ENCODE measurements at regions not wholly inside any gene's neighbourhood (a gene's known extent, or its start where the extent isn't known, plus 50 kb on each side); places are given as distances from the start of the nearest gene placed in this dataset.

DNA sequence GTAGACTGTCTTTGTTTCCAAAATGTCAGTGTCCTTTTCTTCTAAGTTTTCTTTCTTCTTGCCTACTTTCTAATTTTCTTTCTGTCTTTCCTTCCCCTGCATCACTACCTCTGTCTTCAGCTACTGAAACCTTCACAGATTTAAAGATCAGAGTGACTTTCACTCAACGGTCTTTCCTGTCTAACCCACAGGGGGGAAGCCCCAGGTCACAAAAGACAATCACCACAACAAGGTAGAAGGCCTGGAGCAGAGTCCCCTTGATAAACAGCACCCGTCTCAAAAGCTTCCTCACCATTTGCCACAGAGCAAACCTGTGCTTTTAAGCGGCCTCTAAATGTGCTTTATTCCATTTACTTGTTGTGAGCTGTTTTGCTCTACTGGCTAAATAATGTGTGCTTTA, 665.4 kb downstream of the BCL11A start:
- no peaks in the 10 kb centered on the region for H3K9me3 ChIP-seq (ENCODE audit: low read length)
- H3F3A ChIP-seq (ENCODE audit: insufficient read depth, low read length) = no peaks in the 10 kb centered on the region
- H2AFZ ChIP-seq (ENCODE audit: low read length) = no peak overlapping the region
- no peaks in the 10 kb centered on the region for H3K79me2 ChIP-seq (ENCODE audit: insufficient read depth, low read length)
- no peaks in the 10 kb centered on the region for H4K20me1 ChIP-seq (ENCODE audit: insufficient read depth, low read length)
- no peaks in the 10 kb centered on the region for H3K27me3 ChIP-seq (ENCODE audit: insufficient read depth, low read length)
- no peak overlapping the region for H3K4me3 ChIP-seq (ENCODE audit: low read depth, low read length, poor library complexity, severe bottlenecking)
- H3K9me2 ChIP-seq (ENCODE audit: low read depth, low read length) = no peaks in the 10 kb centered on the region
- H3K36me3 ChIP-seq (ENCODE audit: insufficient read depth, low read length) = no peaks in the 10 kb centered on the region
- H3K4me1 ChIP-seq (ENCODE audit: insufficient read depth, low read length, severe bottlenecking) = peaks cover 38% of the 10 kb centered on the region
- TF ChIP-seq, protein P1, sequence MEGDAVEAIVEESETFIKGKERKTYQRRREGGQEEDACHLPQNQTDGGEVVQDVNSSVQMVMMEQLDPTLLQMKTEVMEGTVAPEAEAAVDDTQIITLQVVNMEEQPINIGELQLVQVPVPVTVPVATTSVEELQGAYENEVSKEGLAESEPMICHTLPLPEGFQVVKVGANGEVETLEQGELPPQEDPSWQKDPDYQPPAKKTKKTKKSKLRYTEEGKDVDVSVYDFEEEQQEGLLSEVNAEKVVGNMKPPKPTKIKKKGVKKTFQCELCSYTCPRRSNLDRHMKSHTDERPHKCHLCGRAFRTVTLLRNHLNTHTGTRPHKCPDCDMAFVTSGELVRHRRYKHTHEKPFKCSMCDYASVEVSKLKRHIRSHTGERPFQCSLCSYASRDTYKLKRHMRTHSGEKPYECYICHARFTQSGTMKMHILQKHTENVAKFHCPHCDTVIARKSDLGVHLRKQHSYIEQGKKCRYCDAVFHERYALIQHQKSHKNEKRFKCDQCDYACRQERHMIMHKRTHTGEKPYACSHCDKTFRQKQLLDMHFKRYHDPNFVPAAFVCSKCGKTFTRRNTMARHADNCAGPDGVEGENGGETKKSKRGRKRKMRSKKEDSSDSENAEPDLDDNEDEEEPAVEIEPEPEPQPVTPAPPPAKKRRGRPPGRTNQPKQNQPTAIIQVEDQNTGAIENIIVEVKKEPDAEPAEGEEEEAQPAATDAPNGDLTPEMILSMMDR (IDR thresholded peaks at IDR 0.05; ENCODE audit: low read length) = peak; percentile 21; the same call in 1 of the 2 replicates
- TF ChIP-seq EZH2 (IDR thresholded peaks at IDR 0.05; ENCODE audit: borderline replicate concordance, low read length) = no peak
- peak overlapping the region; percentile 39; the same call in 1 of the 2 replicates for H3K4me2 ChIP-seq (ENCODE audit: low read length)
- peak overlapping the region; percentile 65 for H3K27ac ChIP-seq (ENCODE audit: low read depth, low read length, poor library complexity, severe bottlenecking)
- H3K9ac ChIP-seq (ENCODE audit: low read length) = no peak overlapping the region

DNA sequence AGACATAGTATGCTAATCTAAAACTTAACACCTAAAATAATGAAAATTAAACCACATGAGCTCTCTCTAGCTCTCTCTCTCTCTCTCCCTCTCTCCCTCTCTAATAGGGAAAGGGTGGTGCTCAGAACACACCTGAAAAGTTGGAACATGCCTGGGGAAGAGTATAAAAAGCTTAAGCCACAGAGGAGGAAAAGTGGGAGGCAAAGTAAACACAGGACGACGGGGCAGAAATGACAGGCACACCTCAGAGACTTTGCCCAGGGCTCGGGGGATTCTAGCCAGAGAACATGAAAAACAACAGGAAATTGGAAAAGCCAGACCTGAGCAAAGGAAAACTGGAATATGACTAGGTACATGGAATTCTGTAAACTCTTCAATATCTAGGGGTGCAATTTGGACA, 666.1 kb downstream of the BCL11A start:
- Histone ChIP-seq H4K20me1 (ENCODE audit: insufficient read depth, low read length) (no peaks in the 10 kb centered on the region), H3K27ac (ENCODE audit: low read depth, low read length, poor library complexity, severe bottlenecking) (peak overlapping the region; percentile 65), H3K79me2 (ENCODE audit: insufficient read depth, low read length) (no peaks in the 10 kb centered on the region), H3K27me3 (ENCODE audit: insufficient read depth, low read length) (no peaks in the 10 kb centered on the region), H3K9me3 (ENCODE audit: low read length) (no peaks in the 10 kb centered on the region), H3K4me3 (ENCODE audit: low read depth, low read length, poor library complexity, severe bottlenecking) (no peak overlapping the region), H2AFZ (ENCODE audit: low read length) (no peak overlapping the region), H3K4me1 (ENCODE audit: insufficient read depth, low read length, severe bottlenecking) (peaks cover 38% of the 10 kb centered on the region), H3K36me3 (ENCODE audit: insufficient read depth, low read length) (no peaks in the 10 kb centered on the region), H3K9me2 (ENCODE audit: low read depth, low read length) (no peaks in the 10 kb centered on the region), H3F3A (ENCODE audit: insufficient read depth, low read length) (no peaks in the 10 kb centered on the region), H3K9ac (ENCODE audit: low read length) (no peak overlapping the region; the same call in 1 of the 2 replicates), H3K4me2 (ENCODE audit: low read length) (no peak overlapping the region; the same call in 1 of the 2 replicates)
- TF ChIP-seq, protein P1 (IDR thresholded peaks at IDR 0.05; ENCODE audit: low read length) = no peak
- no peak for TF ChIP-seq EZH2 (IDR thresholded peaks at IDR 0.05; ENCODE audit: borderline replicate concordance, low read length)

DNA sequence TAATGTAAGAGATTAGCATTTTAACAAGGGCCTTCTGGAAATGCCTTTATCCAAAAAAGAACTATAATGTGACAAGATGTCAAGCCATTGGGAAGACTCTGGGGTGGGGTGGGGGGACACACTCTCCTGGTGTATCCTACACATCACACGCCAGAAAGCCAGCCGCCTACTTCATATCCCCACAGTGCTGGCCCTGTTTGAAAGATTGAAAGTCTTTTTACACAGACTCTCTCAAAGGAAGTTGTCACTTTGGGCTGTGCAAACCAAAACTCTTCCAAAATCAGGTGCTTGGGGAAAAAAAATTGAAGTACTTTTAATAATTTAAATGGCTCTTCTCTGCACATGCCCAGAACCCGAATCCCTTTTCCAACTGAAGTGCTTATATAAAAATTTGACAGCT, 666.7 kb downstream of the BCL11A start:
- no peaks in the 10 kb centered on the region for H3K36me3 ChIP-seq (ENCODE audit: insufficient read depth, low read length)
- H3K4me3 ChIP-seq (ENCODE audit: low read depth, low read length, poor library complexity, severe bottlenecking) = no peak overlapping the region
- H4K20me1 ChIP-seq (ENCODE audit: insufficient read depth, low read length) = no peaks in the 10 kb centered on the region
- H3K27me3 ChIP-seq (ENCODE audit: insufficient read depth, low read length) = no peaks in the 10 kb centered on the region
- no peaks in the 10 kb centered on the region for H3F3A ChIP-seq (ENCODE audit: insufficient read depth, low read length)
- H2AFZ ChIP-seq (ENCODE audit: low read length) = no peak overlapping the region
- TF ChIP-seq, protein P1 (IDR thresholded peaks at IDR 0.05; ENCODE audit: low read length) = no peak
- TF ChIP-seq EZH2 (IDR thresholded peaks at IDR 0.05; ENCODE audit: borderline replicate concordance, low read length) = no peak
- peaks cover 38% of the 10 kb centered on the region for H3K4me1 ChIP-seq (ENCODE audit: insufficient read depth, low read length, severe bottlenecking)
- H3K27ac ChIP-seq (ENCODE audit: low read depth, low read length, poor library complexity, severe bottlenecking) = peak overlapping the region; percentile 65
- H3K9me3 ChIP-seq (ENCODE audit: low read length) = no peaks in the 10 kb centered on the region
- H3K4me2 ChIP-seq (ENCODE audit: low read length) = no peak overlapping the region
- no peak overlapping the region for H3K9ac ChIP-seq (ENCODE audit: low read length)
- H3K79me2 ChIP-seq (ENCODE audit: insufficient read depth, low read length) = no peaks in the 10 kb centered on the region
- no peaks in the 10 kb centered on the region for H3K9me2 ChIP-seq (ENCODE audit: low read depth, low read length)

Measured in OCI-LY1 (cell line).